ENCODE measurements at regions not wholly inside any gene's neighbourhood (a gene's known extent, or its start where the extent isn't known, plus 50 kb on each side); places are given as distances from the start of the nearest gene placed in this dataset.

DNA sequence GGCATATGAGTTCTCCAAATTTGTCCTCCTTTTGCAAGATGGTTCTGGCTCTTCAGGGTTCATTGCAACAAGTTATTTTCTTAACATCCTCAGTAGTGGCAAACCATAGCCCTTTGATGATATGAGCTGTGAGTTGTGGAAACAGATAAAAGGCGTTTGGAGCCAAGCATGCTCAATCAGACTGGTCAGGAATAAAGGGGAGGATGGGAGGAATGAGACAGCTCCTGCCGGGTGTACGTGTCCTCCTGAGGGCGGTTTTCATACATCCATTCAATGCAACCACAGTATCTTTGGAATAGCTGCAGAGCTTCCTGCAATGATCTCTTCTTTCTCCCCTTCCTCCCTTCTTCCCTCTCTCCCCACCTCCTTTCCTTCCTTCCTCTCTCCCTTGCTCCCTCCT lies 245.8 kb downstream of the GLI2 start (continued):
- TF ChIP-seq CREB1 (IDR thresholded peaks at IDR 0.05; ENCODE audit: low read depth): no peak
- no peak for TF ChIP-seq CREM (IDR thresholded peaks at IDR 0.05; ENCODE audit: low read depth)
- TF ChIP-seq PAX8 (IDR thresholded peaks at IDR 0.05): no peak
- TF ChIP-seq, protein P1, sequence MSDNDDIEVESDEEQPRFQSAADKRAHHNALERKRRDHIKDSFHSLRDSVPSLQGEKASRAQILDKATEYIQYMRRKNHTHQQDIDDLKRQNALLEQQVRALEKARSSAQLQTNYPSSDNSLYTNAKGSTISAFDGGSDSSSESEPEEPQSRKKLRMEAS (IDR thresholded peaks at IDR 0.05; ENCODE audit: low read depth, low read length): no peak
- TF ChIP-seq, protein P2, sequence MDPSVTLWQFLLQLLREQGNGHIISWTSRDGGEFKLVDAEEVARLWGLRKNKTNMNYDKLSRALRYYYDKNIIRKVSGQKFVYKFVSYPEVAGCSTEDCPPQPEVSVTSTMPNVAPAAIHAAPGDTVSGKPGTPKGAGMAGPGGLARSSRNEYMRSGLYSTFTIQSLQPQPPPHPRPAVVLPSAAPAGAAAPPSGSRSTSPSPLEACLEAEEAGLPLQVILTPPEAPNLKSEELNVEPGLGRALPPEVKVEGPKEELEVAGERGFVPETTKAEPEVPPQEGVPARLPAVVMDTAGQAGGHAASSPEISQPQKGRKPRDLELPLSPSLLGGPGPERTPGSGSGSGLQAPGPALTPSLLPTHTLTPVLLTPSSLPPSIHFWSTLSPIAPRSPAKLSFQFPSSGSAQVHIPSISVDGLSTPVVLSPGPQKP (IDR thresholded peaks at IDR 0.05; ENCODE audit: low read depth, low read length): no peak

DNA sequence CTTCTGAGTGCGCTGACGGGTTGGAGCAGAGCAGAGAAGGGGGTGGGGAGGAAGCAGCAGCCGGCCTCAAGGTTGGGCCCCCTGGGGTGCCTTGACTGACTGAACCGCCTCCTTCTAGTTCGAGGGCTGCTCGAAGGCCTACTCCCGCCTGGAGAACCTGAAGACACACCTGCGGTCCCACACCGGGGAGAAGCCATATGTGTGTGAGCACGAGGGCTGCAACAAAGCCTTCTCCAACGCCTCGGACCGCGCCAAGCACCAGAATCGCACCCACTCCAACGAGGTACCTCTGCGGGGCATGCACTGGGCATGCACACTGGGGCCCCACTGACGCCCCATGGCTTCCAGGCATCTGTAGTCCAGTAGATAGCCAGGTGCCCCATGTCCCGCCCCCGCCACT lies 246.9 kb downstream of the GLI2 start:
- ChIA-PET SMC1A (ENCODE audit: uncharacterized antibody, unreplicated experiment) (no interaction called here), POLR2A (no interaction called here), CTCF (no interaction called here), RAD21 (ENCODE audit: unreplicated experiment) (no interaction called here)
- ATAC-seq (no peak), DNase-seq (ENCODE audit: low read depth, low spot score) (no peak), FAIRE-seq (no peak)
- no peak overlapping the region for H3K4me2 ChIP-seq (ENCODE audit: control insufficient read depth, insufficient read depth)
- no peaks in the 10 kb centered on the region for H3K9me3 ChIP-seq (replicated peaks; ENCODE audit: control insufficient read depth, insufficient read depth, low read length)
- intact Hi-C loops (cut with micrococcal nuclease; ENCODE audit: unreplicated experiment) (no loop called here), in situ Hi-C loops (cut with MboI) (no loop called here)
- WGBS (ENCODE audit: insufficient coverage, insufficient replicate concordance, low lambda C conversion rate, missing lambda C conversion rate): 42% methylated on average over 20 of the region's 20 CpGs
- H3K27ac ChIP-seq (ENCODE audit: control insufficient read depth, insufficient read depth): no peak overlapping the region
- no peak overlapping the region for H3K9ac ChIP-seq (ENCODE audit: control insufficient read depth, insufficient read depth, low read length)
- H3K4me3 ChIP-seq: no peak overlapping the region
- BruUV-seq (replicated peaks): no TSS peak
- no peaks in the 10 kb centered on the region for H4K20me1 ChIP-seq (ENCODE audit: control insufficient read depth, insufficient read depth)
- no peaks in the 10 kb centered on the region; a peak in 1 of 4 replicates for H3K27me3 ChIP-seq (replicated peaks in 1 of 2; ENCODE audit: control insufficient read depth in 2 of 2, insufficient read depth in 2 of 2, low read length in 1 of 2)
- no peaks in the 10 kb centered on the region for H3K36me3 ChIP-seq (ENCODE audit: control insufficient read depth in 2 of 2, insufficient read depth in 2 of 2, low read length in 1 of 2)
- H2AFZ ChIP-seq (ENCODE audit: control insufficient read depth, low read depth, low read length): no peak overlapping the region
- H3K4me1 ChIP-seq (ENCODE audit: control insufficient read depth, insufficient read depth, low read length): no peaks in the 10 kb centered on the region
- no peaks in the 10 kb centered on the region for H3K79me2 ChIP-seq (ENCODE audit: control insufficient read depth, insufficient read depth, low read length)
- TF ChIP-seq POLR2AphosphoS5 (IDR thresholded peaks at IDR 0.05; ENCODE audit: low read length) (no peak), GABPA (IDR thresholded peaks at IDR 0.05; ENCODE audit: low read depth) (no peak), SUZ12 (IDR thresholded peaks at IDR 0.05; ENCODE audit: unreplicated experiment) (no peak), SMARCA5 (IDR thresholded peaks at IDR 0.05) (no peak), MXI1 (IDR thresholded peaks at IDR 0.05; ENCODE audit: low read depth, low read length) (no peak), FOS (IDR thresholded peaks at IDR 0.05; ENCODE audit: borderline replicate concordance, extremely low read depth, insufficient read length) (no peak), JUNB (IDR thresholded peaks at IDR 0.05) (no peak), ZNF384 (IDR thresholded peaks at IDR 0.05; ENCODE audit: borderline replicate concordance, low read depth, low read length) (no peak)
- TF ChIP-seq, protein P3, sequence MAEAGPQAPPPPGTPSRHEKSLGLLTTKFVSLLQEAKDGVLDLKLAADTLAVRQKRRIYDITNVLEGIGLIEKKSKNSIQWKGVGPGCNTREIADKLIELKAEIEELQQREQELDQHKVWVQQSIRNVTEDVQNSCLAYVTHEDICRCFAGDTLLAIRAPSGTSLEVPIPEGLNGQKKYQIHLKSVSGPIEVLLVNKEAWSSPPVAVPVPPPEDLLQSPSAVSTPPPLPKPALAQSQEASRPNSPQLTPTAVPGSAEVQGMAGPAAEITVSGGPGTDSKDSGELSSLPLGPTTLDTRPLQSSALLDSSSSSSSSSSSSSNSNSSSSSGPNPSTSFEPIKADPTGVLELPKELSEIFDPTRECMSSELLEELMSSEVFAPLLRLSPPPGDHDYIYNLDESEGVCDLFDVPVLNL (IDR thresholded peaks at IDR 0.05; ENCODE audit: low read depth, low read length): no peak
- TF ChIP-seq, protein P4, sequence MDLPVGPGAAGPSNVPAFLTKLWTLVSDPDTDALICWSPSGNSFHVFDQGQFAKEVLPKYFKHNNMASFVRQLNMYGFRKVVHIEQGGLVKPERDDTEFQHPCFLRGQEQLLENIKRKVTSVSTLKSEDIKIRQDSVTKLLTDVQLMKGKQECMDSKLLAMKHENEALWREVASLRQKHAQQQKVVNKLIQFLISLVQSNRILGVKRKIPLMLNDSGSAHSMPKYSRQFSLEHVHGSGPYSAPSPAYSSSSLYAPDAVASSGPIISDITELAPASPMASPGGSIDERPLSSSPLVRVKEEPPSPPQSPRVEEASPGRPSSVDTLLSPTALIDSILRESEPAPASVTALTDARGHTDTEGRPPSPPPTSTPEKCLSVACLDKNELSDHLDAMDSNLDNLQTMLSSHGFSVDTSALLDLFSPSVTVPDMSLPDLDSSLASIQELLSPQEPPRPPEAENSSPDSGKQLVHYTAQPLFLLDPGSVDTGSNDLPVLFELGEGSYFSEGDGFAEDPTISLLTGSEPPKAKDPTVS (IDR thresholded peaks at IDR 0.05; ENCODE audit: low read depth, low read length): no peak
- TF ChIP-seq, protein P5, sequence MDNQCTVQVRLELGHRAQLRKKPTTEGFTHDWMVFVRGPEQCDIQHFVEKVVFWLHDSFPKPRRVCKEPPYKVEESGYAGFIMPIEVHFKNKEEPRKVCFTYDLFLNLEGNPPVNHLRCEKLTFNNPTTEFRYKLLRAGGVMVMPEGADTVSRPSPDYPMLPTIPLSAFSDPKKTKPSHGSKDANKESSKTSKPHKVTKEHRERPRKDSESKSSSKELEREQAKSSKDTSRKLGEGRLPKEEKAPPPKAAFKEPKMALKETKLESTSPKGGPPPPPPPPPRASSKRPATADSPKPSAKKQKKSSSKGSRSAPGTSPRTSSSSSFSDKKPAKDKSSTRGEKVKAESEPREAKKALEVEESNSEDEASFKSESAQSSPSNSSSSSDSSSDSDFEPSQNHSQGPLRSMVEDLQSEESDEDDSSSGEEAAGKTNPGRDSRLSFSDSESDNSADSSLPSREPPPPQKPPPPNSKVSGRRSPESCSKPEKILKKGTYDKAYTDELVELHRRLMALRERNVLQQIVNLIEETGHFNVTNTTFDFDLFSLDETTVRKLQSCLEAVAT (IDR thresholded peaks at IDR 0.05): no peak
- TF ChIP-seq, protein P6, sequence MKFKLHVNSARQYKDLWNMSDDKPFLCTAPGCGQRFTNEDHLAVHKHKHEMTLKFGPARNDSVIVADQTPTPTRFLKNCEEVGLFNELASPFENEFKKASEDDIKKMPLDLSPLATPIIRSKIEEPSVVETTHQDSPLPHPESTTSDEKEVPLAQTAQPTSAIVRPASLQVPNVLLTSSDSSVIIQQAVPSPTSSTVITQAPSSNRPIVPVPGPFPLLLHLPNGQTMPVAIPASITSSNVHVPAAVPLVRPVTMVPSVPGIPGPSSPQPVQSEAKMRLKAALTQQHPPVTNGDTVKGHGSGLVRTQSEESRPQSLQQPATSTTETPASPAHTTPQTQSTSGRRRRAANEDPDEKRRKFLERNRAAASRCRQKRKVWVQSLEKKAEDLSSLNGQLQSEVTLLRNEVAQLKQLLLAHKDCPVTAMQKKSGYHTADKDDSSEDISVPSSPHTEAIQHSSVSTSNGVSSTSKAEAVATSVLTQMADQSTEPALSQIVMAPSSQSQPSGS (IDR thresholded peaks at IDR 0.05; ENCODE audit: low read length): no peak
